ENCODE measurements at regions not wholly inside any gene's neighbourhood (a gene's known extent, or its start where the extent isn't known, plus 50 kb on each side); places are given as distances from the start of the nearest gene placed in this dataset.

GRCh38 chr2:221361633-221362032, 210.5 kb downstream of the EPHA4 start:
- TF ChIP-seq CTCF (IDR thresholded peaks at IDR 0.05; ENCODE audit: poor library complexity) (no peak), EZH2 (IDR thresholded peaks at IDR 0.05; ENCODE audit: borderline replicate concordance) (no peak), EZH2phosphoT487 (IDR thresholded peaks at IDR 0.05; ENCODE audit: low read depth, severe bottlenecking, unreplicated experiment) (no peak)

All from hepatocyte (in vitro differentiated cells).